ENCODE measurements at regions not wholly inside any gene's neighbourhood (a gene's known extent, or its start where the extent isn't known, plus 50 kb on each side); places are given as distances from the start of the nearest gene placed in this dataset.

GRCh38 chr10:65858841-65859240 lies 1067.0 kb upstream of the LRRTM3 start:
- H3K4me1 ChIP-seq (replicated peaks in 1 of 2) = no peaks in the 10 kb centered on the region
- in situ Hi-C loops (cut with MboI; ENCODE audit: low pct_unique_long_range_greater_than_20kb in 2 of 9, low sequenced_read_pairs in 9 of 9, unreplicated experiment in 9 of 9) = no loop called here
- H3K4me3 ChIP-seq = no peak overlapping the region
- no peak overlapping the region for H3K27ac ChIP-seq
- no peak for ATAC-seq (replicated peaks in 6 of 8)
- 0 to 100% (median 92%) methylated on average over 1 to 2 of the region's 2 CpGs; no CpG with 5 or more reads in 1 of the 10 experiments for WGBS, 10 experiments

GRCh38 chr10:65861249-65861648 lies 1064.6 kb upstream of the LRRTM3 start:
- H3K27ac ChIP-seq = no peak overlapping the region
- no peak for ATAC-seq (replicated peaks in 6 of 8)
- no peaks in the 10 kb centered on the region for H3K4me1 ChIP-seq (replicated peaks in 1 of 2)
- no peak overlapping the region for H3K4me3 ChIP-seq
- in situ Hi-C loops (cut with MboI; ENCODE audit: low pct_unique_long_range_greater_than_20kb in 2 of 9, low sequenced_read_pairs in 9 of 9, unreplicated experiment in 9 of 9) = no loop called here

Measured in motor neuron (in vitro differentiated cells).